A172 (cell line): ENCODE measurements at regions not wholly inside any gene's neighbourhood (a gene's known extent, or its start where the extent isn't known, plus 50 kb on each side); places are given as distances from the start of the nearest gene placed in this dataset.
"Not testable (repeated sequence)": the region's sequence is repeated elsewhere in the genome, so short reads cannot be mapped to it uniquely, and the experiment has no call there.

Experiments used
- DNase-seq: peaks from one replicate; pipeline ENCODE4 v3.0.0-alpha.2; 2015; ENCODE audit warnings: low spot score

GRCh38 chr4:37555322-37555721 lies 130.9 kb downstream of the RELL1 start:
- DNase-seq = no peak

- not testable (repeated sequence) for DNase-seq
Observed at GRCh38 chr4:37549866-37550265, 136.3 kb downstream of the RELL1 start.

- peak; percentile 63 for DNase-seq
Observed at GRCh38 chr4:37549041-37549440, 137.1 kb downstream of the RELL1 start.

GRCh38 chr4:37546586-37546985 lies 139.6 kb downstream of the RELL1 start:
- DNase-seq = no peak

GRCh38 chr4:37542706-37543105 lies 143.5 kb downstream of the RELL1 start:
- no peak for DNase-seq

- no peak for DNase-seq
Observed at GRCh38 chr4:37541956-37542355, 144.2 kb downstream of the RELL1 start.

- no peak for DNase-seq
Observed at GRCh38 chr4:37540486-37540885, 145.7 kb downstream of the RELL1 start.

GRCh38 chr4:37538931-37539330 lies 147.2 kb downstream of the RELL1 start:
- no peak for DNase-seq

- no peak for DNase-seq
Observed at GRCh38 chr4:37537484-37537883, 148.7 kb downstream of the RELL1 start.

- no peak for DNase-seq
Observed at GRCh38 chr4:37535872-37536271, 150.3 kb downstream of the RELL1 start.

GRCh38 chr4:37533286-37534033 lies 152.7 kb downstream of the RELL1 start:
- DNase-seq = no peak

GRCh38 chr4:37531151-37531550 lies 155.0 kb downstream of the RELL1 start:
- no peak for DNase-seq

- no peak for DNase-seq
Observed at GRCh38 chr4:37530451-37530850, 155.7 kb downstream of the RELL1 start.

- DNase-seq = no peak
Observed at GRCh38 chr4:37528166-37528885, 157.8 kb downstream of the RELL1 start.

GRCh38 chr4:37524267-37524666 lies 161.9 kb downstream of the RELL1 start:
- DNase-seq = no peak

GRCh38 chr4:37522996-37523395 lies 163.2 kb downstream of the RELL1 start:
- DNase-seq = no peak

- DNase-seq = no peak
Observed at GRCh38 chr4:37517326-37517725, 168.8 kb downstream of the RELL1 start.

GRCh38 chr4:37516057-37516775 lies 170.0 kb downstream of the RELL1 start:
- DNase-seq = no peak

- no peak for DNase-seq
Observed at GRCh38 chr4:37510626-37511025, 175.6 kb downstream of the RELL1 start.

GRCh38 chr4:37503261-37503660 lies 182.9 kb downstream of the RELL1 start:
- no peak for DNase-seq

- no peak for DNase-seq
Observed at GRCh38 chr4:37502070-37502469, 184.1 kb downstream of the RELL1 start.
